ENCODE measurements at regions not wholly inside any gene's neighbourhood (a gene's known extent, or its start where the extent isn't known, plus 50 kb on each side); places are given as distances from the start of the nearest gene placed in this dataset.

DNA sequence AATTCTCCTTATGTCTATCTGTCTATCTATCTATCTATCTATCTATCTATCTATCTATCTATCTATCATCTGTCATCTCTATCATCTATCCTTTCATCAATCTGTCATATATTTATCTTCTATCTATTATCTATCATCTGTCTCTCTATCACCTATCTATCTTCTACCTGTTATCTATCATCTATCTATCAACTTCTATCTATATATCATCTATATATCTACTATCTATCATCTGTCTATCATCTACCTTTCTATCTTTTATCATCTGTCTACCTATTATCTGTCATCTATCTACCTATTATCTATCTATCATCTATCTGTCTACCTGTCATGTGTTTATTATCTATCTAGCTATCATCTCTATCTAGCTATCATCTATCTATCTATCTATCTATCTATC is 124.7 kb upstream of the C1orf174 start:
- no peaks in the 10 kb centered on the region for H3K4me1 Mint-ChIP-seq (ENCODE audit: insufficient read depth, unreplicated experiment)
- peaks cover 6% of the 10 kb centered on the region for H3K36me3 Mint-ChIP-seq (ENCODE audit: insufficient read depth, unreplicated experiment)
- no TSS peak for BruUV-seq (replicated peaks)
- intact Hi-C loops (cut with micrococcal nuclease), result no loop called here
- POLR2A ChIA-PET, result no interaction called here
- no peak overlapping the region for H3K27ac Mint-ChIP-seq (ENCODE audit: low read depth, unreplicated experiment)
- no peak overlapping the region for H3K4me3 Mint-ChIP-seq (ENCODE audit: unreplicated experiment)
- CTCF ChIA-PET, result interaction anchor here (0.5 kb wide), 1 partner anchor 127 kb away, joined by 3 read pairs; no protein-coding TSS in a partner anchor
- no peak for DNase-seq (ENCODE audit: unreplicated experiment)
- H3K9me3 Mint-ChIP-seq (ENCODE audit: unreplicated experiment), result peaks cover 32% of the 10 kb centered on the region
- H3K27me3 Mint-ChIP-seq (ENCODE audit: insufficient read depth, unreplicated experiment), result no peaks in the 10 kb centered on the region
- TF ChIP-seq, protein P1, sequence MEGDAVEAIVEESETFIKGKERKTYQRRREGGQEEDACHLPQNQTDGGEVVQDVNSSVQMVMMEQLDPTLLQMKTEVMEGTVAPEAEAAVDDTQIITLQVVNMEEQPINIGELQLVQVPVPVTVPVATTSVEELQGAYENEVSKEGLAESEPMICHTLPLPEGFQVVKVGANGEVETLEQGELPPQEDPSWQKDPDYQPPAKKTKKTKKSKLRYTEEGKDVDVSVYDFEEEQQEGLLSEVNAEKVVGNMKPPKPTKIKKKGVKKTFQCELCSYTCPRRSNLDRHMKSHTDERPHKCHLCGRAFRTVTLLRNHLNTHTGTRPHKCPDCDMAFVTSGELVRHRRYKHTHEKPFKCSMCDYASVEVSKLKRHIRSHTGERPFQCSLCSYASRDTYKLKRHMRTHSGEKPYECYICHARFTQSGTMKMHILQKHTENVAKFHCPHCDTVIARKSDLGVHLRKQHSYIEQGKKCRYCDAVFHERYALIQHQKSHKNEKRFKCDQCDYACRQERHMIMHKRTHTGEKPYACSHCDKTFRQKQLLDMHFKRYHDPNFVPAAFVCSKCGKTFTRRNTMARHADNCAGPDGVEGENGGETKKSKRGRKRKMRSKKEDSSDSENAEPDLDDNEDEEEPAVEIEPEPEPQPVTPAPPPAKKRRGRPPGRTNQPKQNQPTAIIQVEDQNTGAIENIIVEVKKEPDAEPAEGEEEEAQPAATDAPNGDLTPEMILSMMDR (IDR thresholded peaks at IDR 0.05; ENCODE audit: unreplicated experiment), result no peak

DNA sequence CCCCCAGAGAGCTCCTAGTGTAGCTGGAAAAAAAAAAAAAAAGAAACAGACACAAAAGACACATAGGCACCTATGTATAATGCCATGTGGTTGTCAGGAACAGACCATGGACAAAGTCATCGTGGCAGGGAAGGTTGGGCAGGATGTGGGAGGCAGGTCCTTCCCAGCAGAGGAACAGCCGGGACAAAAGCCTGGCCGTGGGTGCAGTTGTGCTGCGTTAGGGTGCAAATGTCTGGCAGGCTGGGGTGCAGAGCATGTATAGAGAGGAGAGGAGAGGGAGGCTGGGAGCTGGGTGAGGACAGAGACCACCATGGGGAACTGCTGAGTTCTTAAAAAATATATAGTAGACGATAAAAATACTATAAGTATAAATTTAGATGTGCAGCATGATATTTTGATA is 125.7 kb upstream of the C1orf174 start:
- Mint-ChIP-seq H3K4me1 (ENCODE audit: insufficient read depth, unreplicated experiment) (no peaks in the 10 kb centered on the region), H3K27me3 (ENCODE audit: insufficient read depth, unreplicated experiment) (no peaks in the 10 kb centered on the region), H3K4me3 (ENCODE audit: unreplicated experiment) (no peak overlapping the region), H3K27ac (ENCODE audit: low read depth, unreplicated experiment) (no peak overlapping the region), H3K9me3 (ENCODE audit: unreplicated experiment) (peaks cover 26% of the 10 kb centered on the region), H3K36me3 (ENCODE audit: insufficient read depth, unreplicated experiment) (no peaks in the 10 kb centered on the region)
- intact Hi-C loops (cut with micrococcal nuclease), result no loop called here
- BruUV-seq (replicated peaks), result no TSS peak
- ChIA-PET CTCF (no interaction called here), POLR2A (no interaction called here)
- DNase-seq (ENCODE audit: unreplicated experiment), result no peak
- TF ChIP-seq, protein P1 (IDR thresholded peaks at IDR 0.05; ENCODE audit: unreplicated experiment), result no peak

DNA sequence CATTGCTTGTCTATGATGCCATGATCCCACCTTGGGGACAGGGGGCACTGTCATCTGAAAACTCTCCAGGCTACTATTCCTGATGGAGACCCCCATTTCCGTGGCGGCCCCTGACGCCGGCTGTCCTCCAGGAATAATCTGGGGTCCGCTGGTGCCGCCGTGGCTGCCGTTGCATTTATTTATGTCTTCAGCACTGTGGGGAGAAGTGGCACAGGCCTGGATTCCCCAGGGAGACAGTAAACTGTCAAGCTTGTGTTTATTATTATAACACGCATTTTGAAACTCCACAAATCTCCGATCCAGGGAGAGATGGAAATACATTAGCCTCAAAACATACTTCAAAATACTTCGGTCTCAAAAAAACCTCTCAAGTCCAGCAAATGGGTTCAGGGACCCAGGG is 126.9 kb upstream of the C1orf174 start:
- TF ChIP-seq, protein P1 (IDR thresholded peaks at IDR 0.05; ENCODE audit: unreplicated experiment), result no peak
- POLR2A ChIA-PET, result no interaction called here
- Mint-ChIP-seq H3K9me3 (ENCODE audit: unreplicated experiment) (peaks cover 37% of the 10 kb centered on the region), H3K4me3 (ENCODE audit: unreplicated experiment) (no peak overlapping the region), H3K4me1 (ENCODE audit: insufficient read depth, unreplicated experiment) (no peaks in the 10 kb centered on the region), H3K27ac (ENCODE audit: low read depth, unreplicated experiment) (no peak overlapping the region), H3K27me3 (ENCODE audit: insufficient read depth, unreplicated experiment) (no peaks in the 10 kb centered on the region), H3K36me3 (ENCODE audit: insufficient read depth, unreplicated experiment) (no peaks in the 10 kb centered on the region)
- intact Hi-C loops (cut with micrococcal nuclease), result no loop called here
- no TSS peak for BruUV-seq (replicated peaks)
- DNase-seq (ENCODE audit: unreplicated experiment), result no peak
- CTCF ChIA-PET, result interaction anchor here (0.6 kb wide), 1 partner anchor 27 kb away, joined by 3 read pairs; no protein-coding TSS in a partner anchor

DNA sequence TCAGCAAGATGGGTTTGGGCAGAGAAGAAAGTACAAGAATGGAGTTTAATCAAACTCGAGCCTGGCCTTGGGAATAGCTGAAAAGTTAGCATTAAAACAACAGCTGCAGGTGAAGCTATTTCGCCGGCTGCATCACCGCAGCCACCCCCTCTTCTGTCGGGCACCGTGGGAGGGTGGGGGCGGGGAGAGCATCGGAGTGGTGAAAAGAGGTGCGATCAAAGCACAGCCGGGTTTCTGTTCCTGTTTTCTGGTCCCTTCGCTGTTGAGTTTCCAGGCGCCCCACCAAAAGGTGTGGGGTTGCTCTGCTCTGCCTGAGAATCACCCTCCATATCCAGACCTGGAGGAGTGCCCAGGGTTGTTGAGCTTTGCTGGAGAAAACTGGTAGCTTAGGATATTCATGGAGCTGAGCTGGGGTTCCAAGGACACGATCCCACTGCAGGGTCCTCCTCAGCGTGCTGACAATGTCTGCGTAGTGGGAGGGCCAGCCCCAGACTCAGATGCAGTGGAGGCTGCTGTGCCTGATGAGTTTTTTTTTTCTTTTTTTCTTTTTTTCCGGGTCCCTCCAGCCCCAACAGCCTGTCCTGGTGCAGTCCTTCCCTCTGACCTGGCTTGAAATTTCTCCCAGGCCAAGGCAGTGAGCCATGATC is 127.5 kb upstream of the C1orf174 start:
- DNase-seq (ENCODE audit: unreplicated experiment), result no peak
- BruUV-seq (replicated peaks), result no TSS peak
- ChIA-PET POLR2A (no interaction called here), CTCF (no interaction called here)
- Mint-ChIP-seq H3K4me3 (ENCODE audit: unreplicated experiment) (no peak overlapping the region), H3K9me3 (ENCODE audit: unreplicated experiment) (peaks cover 31% of the 10 kb centered on the region), H3K36me3 (ENCODE audit: insufficient read depth, unreplicated experiment) (no peaks in the 10 kb centered on the region), H3K27me3 (ENCODE audit: insufficient read depth, unreplicated experiment) (no peaks in the 10 kb centered on the region), H3K27ac (ENCODE audit: low read depth, unreplicated experiment) (no peak overlapping the region), H3K4me1 (ENCODE audit: insufficient read depth, unreplicated experiment) (no peaks in the 10 kb centered on the region)
- intact Hi-C loops (cut with micrococcal nuclease), result no loop called here
- TF ChIP-seq, protein P1 (IDR thresholded peaks at IDR 0.05; ENCODE audit: unreplicated experiment), result no peak

All from MCF 10A (cell line).